Raji (cell line): ENCODE measurements at regions not wholly inside any gene's neighbourhood (a gene's known extent, or its start where the extent isn't known, plus 50 kb on each side); places are given as distances from the start of the nearest gene placed in this dataset.

Experiments
- POLR2A ChIP-seq: IDR thresholded peaks from 2 replicates; pipeline ENCODE4 v1.6.1; 2011; ENCODE audit warnings: low read depth, low read length, control low read depth; ENCODE audit not compliant: insufficient read depth

DNA sequence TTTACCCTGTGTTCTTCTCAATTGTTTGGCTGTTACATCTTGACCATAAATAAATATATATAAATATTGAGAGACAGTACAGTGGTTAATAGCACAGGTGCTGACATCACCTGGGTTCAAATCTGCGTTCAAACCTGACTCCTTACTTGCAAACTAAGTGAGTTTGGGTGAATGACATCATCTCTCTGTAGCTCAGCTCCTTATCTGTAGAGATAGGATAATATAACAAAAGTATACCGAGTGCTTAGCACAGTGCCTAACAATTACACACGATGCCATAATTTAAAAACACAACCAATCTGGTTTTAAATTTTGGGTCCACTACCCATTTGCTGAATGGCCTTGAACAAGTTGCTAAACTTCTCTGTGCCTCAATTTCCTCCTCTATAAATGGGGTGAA lies 86.6 kb downstream of the RRAGC start:
- no peak for TF ChIP-seq POLR2A

DNA sequence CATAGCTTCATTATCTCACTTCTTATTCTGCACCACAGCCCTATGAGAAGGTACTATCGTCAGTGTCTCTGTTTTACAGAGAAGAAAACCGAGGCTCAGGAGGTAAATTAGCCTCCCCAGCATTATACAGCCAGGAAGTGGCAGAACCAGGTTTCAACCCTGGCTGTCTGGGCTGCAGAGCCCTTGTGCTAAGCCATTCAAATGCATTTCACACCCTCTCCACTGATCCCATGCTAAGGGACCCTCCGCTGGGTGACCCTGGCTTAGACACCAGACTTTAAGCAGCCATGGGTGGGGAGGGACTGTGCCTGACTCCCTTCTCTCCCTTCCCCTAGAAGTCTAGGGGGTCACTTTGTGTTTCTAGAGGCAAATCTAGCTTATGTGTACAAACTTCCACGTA lies 87.5 kb downstream of the RRAGC start:
- TF ChIP-seq POLR2A: no peak

DNA sequence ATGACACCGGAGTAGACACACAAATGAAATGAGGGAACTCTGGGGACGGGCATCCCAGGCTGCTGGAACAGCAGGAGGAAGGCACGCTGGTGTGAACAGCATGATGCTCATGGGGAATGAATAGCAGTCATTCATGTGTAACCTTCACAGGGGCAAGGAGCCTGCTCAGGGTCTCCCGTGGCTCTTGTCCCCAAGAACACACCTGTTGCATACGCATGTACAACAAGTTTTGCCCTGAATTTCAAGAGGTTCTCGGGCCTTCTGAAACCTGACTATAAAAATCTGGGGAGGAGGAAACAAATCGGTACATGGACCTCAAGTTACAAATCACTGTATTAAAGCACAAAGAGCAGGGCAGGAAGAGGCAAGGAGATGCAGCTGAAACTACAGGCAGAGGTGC lies 93.4 kb downstream of the RRAGC start:
- TF ChIP-seq POLR2A: no peak

DNA sequence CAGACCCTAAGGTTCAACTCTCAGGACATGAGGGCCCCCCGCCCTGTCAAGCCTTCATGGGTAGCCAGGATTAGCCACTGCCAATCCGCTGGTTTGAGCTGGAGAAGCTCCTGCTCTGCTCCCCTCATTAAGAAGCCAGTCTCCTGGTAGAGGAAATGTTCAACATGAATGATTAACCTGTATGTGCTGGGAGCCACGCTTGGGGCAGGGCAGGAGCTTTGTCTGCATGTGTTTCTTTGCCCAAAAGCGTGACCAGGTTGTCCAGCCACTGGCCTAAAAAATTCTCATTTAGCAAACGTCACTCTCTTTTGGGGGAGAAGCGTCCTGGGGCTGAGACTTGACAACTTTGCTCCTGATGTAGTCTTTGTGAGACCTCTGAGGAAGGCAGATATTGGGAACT lies 96.5 kb downstream of the RRAGC start:
- TF ChIP-seq POLR2A: no peak

DNA sequence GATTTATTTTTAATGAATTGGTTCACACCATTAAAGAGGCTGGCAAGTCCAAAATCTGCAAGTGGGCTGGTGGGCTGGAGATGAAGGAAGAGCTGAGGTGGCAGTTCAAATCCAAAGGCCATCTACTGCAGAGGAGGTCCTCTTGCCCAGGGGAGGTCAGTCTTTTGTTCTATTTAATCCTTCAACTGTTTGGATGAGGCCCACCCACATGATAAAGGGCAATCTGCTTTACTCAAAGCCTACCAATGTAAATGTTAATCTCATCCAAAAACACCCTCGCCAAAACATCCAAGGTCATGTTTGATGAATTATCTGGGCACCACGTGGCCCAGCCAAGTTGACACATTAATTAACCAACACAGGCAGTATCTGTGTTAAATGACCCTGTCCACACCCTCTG lies 99.0 kb downstream of the RRAGC start:
- TF ChIP-seq POLR2A: no peak

DNA sequence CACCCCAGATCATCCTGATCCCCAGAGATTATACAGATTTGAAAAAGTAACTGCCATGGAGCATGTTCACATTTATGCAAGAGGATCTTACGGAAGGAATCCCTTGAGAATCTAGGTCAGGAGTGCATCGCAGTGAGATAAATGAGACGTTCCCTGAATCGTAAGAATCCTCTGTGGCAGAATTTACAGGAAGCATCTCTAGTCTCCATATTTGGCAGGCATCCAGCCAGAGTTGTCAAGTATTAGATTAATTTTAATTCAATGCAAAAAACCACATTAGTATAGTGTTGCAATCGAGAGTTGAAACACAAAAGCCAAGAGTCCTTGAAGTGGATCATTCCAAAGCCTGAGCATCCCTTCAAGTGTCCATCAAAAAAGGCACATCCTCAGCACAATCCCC lies 100.8 kb downstream of the RRAGC start:
- TF ChIP-seq POLR2A: no peak

DNA sequence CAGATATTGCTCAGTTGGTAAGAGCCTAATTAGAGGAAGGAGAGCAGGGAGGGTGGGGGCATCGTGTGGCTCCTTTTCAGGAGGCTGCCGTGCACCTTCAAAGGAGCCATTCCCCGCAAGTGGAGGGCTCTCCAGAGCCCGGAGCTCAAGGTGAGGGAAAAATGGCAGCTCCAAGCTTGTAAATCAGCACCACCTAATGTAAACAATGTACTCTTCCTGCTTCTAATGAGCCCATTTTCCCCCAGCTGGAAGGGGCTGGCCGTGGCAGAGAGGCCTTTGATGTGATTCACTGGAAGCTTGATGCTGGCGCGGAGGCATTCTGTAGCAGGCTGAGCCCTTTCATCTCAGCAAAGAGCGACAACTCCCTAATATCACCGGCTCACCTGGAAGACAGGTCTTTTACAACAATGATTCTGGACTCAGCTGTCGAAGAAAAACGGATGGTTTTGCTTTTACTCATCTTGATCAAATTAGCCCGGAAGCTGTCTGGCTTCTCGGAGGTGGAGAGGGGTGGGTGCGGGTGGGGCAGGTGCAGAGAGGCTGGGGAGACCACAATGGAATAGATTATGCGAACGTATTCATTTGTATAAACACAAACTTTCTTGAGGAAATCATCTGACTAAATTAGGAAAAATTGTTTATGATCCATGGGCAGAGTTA lies 112.5 kb downstream of the RRAGC start:
- TF ChIP-seq POLR2A: no peak

DNA sequence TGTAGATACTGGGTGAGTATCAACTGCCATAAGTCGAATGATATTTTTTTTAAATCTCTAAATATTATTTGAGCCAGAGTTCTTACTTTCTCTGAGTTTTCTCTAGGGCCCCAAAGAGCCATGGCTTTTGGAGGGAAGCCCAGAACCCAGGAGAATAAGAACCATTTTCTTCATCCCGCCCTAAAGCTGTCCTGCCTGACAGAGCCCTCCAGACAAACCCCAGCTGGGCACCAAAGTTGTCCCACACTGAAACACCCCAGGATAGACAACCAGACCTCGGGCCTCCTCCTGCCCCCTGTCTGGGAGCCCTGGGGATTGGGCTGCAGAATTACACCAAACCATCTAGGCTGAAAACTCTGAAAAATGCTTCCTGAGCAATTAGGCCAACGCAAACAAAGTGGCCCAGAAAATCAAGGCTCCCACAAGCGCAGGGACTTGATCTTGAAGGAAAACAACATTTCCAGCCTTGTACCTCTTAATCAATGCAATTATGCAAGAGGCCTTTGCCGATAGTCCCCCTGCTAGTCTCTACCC lies 113.1 kb downstream of the RRAGC start:
- TF ChIP-seq POLR2A: no peak

DNA sequence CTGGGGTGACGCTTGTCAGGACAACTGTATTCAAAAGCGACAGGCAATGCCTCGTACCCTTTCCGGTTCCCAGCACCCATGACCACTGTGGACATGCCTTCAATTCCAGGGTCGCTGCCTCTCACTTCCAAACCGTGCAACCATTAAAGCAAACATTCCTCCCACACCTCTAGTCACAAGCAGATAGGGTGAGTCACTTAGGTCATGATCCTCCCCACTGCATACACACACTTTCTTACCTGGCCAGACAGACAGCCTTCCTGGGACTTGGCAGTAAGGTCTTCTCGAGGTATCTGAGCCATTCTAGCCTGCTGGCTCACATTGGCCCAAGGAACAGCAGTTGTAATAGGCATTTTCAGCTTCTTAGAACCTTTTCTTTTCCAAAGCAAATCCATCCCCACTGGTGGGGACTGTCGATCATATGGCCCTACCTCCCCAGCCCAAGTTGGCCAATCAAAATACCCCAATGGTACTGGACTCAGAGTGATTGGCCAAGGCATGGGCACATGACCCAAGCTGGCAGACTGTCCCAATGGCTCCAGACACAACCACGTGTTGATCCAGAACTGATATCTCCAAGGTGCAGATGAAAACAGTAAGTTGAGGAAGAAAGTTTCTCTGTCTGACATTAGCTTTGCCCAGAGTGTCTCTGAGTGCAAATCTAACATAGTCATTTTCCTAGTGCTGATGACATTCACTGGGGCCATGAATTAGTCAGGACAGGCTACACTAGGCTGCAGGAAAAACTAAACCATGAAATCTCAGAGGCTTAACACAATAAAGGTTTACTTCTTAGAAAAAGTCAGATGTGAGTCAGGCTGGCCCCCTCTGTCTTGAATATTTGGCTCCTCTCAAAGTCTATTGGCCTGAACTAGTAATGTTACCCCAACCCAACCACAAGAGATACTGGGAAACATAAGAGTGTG lies 113.8 kb downstream of the RRAGC start:
- TF ChIP-seq POLR2A: no peak

DNA sequence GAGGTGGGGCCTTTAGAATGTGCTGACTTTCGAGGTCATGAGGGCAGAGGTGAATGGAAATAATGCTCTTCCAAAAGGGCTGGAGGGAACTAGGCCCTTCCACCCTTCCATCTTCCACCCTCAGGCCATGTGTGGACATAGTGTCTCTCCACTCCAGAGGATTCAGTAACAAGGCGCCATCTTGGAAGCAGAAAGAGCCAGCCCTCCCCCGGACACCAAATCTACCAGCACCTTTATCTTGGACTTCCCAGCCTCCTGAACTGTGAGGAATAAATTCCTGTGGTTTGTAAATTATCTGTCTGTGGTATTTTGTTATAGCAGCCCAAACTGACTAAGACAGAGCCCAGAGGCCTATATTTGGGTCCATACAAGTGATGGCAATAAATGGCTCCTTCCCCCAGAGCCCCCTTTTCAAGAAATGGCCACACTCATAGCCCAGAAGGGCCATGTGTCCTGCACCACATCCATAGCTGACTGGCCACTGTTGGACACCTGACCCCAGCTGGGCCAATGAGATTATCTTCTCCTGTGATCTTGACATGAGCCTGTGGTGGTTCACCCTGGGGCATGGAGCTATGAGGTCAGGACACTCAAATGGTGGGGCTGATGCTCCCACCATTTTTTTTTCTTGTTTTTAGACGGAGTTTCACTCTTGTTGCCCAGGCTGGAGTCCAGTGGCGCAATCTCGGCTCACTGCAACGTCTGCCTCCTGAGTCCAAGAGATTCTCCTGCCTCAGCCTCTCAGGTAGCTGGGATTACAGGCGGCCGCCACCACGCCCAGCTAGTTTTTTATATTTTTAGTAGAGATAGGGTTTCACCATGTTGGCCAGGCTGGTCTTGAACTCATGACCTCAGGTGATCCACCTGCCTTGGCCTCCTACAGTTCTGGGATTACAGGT lies 114.9 kb downstream of the RRAGC start:
- TF ChIP-seq POLR2A: no peak

DNA sequence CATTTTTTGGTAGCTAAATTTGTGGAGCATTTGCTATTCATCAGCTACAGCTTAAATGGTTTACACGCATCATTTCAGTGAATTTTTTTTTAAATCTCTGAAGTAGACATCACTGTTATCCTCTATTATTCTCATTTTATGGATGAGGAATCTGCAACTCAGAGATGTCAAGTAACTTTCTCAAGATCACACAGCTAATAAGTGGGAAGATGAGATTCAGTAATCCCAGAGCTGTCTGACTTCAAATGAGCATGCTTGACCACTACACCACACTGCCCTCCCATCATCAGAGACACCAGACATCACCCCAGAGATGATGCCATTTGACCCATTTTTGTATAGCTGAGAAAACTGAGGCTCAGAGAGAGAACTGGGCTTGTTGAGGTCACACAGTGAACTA lies 116.4 kb downstream of the RRAGC start:
- no peak for TF ChIP-seq POLR2A

DNA sequence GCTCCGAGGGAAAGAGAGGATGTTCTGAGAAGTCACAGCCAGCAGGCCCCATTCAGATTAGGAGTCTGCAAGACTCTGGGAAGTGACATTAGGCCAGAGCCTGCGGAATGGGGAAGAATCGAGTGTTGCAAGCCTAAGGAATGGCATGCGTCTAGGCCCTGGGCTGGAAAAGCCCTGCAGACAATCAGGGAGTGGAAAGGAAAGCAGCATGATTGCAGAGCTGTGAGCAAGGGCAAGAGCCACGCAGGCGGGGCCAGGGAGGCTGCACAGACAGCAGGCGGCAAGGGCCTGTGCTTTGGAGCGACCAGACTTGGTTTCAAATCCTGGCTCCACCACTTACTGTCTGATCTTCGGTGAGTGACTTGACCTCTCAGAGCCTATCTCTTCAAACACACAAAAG lies 118.2 kb downstream of the RRAGC start:
- TF ChIP-seq POLR2A: no peak

DNA sequence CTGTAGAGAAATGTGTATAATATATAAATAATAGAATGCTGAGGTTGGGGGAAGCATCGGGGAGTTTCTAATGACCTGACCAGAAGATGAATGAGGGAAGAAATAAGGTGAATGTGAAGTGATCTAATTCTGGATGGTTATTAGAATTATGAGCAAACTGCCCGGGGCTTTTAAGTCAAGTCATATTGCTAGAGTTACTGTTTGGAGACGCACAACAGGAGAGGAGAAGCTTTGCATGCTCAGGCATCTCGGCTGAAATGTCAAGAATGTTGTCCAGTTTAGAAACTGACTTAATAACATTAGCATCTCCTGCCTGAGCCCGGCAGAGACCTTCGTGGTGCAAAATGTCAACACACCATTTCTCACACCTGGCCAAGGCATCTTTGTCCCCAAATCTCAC lies 119.1 kb downstream of the RRAGC start:
- no peak for TF ChIP-seq POLR2A

DNA sequence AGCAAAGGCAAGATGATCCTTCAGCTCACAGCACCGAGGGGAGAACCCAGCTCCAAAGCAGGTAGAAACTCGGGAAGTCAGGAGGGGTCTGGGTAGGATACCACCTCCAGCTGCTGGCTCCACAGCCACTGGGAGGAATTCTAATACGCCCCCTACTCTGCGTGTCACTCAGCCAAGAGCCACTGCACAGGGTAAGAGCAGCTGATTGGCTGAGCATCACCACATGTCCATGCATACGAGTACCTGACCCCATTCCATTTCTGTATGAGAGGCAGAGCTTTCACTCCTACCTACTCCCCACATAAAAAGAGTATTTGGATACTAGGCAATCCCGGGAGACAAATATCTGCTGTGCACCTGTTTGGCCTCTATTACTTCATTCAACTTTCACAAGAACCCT lies 121.4 kb downstream of the RRAGC start:
- no peak for TF ChIP-seq POLR2A

DNA sequence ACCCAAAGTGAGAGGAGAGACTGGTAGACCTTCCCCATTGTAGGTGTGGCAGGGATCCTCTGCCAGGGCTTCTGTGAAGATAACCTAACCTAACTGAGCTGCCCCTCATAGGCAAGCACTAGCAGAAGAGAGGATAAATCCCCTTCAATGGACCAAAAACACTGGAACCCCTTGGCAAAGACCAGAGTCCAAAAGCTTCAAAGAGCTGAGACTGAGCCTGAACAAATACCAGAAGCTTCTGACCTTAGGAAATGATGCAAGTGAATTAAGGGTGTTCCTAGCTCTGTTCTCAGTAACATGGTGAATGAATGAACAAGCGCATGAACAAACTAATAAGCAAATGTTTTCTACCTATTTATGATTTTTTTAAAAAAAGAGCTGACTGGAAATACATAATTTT lies 123.2 kb downstream of the RRAGC start:
- no peak for TF ChIP-seq POLR2A
